ENCODE measurements at regions not wholly inside any gene's neighbourhood (a gene's known extent, or its start where the extent isn't known, plus 50 kb on each side); places are given as distances from the start of the nearest gene placed in this dataset.
A peak's percentile ranks its signal among the peaks of the same experiment; 100 is the strongest.
"Not testable (repeated sequence)": the region's sequence is repeated elsewhere in the genome, so short reads cannot be mapped to it uniquely, and the experiment has no call there.

DNA sequence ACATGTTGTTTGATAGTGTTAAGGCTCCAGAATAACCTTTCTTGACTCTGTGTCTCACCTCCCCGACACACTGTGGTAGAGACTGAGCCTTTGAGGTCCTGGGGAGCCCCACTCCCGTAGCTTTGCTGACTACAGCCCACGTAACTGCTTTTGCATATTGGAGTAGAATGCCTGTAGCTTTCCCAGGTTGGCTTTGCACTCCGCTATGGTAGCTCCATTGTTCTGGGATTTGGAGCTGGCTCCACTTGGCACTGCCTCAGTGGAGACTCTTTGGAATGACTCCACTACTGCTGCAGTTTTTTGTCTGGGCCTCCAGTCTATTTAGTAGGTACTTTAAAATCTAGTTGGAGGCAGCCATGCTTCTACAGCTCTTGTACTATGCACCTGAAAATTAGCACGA lies 56.2 kb upstream of the ANXA1 start:
- Histone ChIP-seq H3K36me3 (ENCODE audit: control insufficient read depth, insufficient read depth, low read length) (no peaks in the 10 kb centered on the region), H3K4me3 (ENCODE audit: low read depth, low read length) (no peak overlapping the region), H3K9me3 (ENCODE audit: control insufficient read depth, insufficient read depth, low read length) (no peaks in the 10 kb centered on the region), H3K27ac (ENCODE audit: low read depth, low read length) (no peak overlapping the region), H3K4me1 (ENCODE audit: control insufficient read depth, insufficient read depth, low read length) (no peaks in the 10 kb centered on the region), H3K27me3 (ENCODE audit: control insufficient read depth, insufficient read depth, low read length) (no peaks in the 10 kb centered on the region)
- peak in 1 of 6 donors; percentile 39 for DNase-seq (ENCODE audit: low read depth in 4 of 6, low spot score in 6 of 6)
- 58% methylated on average over 4 of the region's 5 CpGs for WGBS (ENCODE audit: insufficient coverage)

DNA sequence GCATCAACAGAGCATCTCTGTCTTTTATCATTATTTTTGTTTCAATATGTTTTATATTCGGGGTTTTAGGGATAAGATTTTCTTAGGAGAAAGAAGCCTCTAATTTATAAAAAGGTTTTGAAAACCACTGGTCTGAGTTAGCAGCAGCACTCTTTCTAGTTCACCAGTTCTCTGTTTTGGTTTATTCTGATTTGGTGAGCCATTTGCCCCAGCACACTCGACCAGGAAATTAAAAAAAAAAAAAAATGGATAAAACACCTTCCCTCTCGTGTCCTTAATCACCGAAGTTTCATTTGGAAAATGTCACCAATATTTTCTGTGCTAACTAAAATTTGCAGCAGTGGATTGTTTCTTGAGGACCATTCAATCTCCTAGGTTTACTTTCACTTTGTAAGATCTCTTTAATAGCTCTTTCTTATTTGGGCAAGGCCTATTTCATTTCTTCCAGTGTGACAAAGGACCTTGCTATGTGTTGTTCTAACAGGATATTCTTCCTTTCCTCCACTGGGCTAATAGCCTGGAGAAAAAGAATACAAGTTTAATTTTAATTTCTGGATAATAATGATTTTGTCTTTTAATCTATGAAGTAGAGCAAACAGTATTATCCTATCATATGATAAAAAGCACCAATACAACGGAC lies 57.8 kb upstream of the ANXA1 start:
- no peak overlapping the region for H3K27ac ChIP-seq (ENCODE audit: low read depth, low read length)
- no peak overlapping the region for H3K4me3 ChIP-seq (ENCODE audit: low read depth, low read length)
- H3K9me3 ChIP-seq (ENCODE audit: control insufficient read depth, insufficient read depth, low read length), result no peaks in the 10 kb centered on the region
- WGBS (ENCODE audit: insufficient coverage), result no CpG with 5 or more reads among the region's 5 CpGs
- no peak for DNase-seq (ENCODE audit: low read depth in 4 of 6, low spot score in 6 of 6)
- H3K4me1 ChIP-seq (ENCODE audit: control insufficient read depth, insufficient read depth, low read length), result no peaks in the 10 kb centered on the region
- no peaks in the 10 kb centered on the region for H3K27me3 ChIP-seq (ENCODE audit: control insufficient read depth, insufficient read depth, low read length)
- no peaks in the 10 kb centered on the region for H3K36me3 ChIP-seq (ENCODE audit: control insufficient read depth, insufficient read depth, low read length)

DNA sequence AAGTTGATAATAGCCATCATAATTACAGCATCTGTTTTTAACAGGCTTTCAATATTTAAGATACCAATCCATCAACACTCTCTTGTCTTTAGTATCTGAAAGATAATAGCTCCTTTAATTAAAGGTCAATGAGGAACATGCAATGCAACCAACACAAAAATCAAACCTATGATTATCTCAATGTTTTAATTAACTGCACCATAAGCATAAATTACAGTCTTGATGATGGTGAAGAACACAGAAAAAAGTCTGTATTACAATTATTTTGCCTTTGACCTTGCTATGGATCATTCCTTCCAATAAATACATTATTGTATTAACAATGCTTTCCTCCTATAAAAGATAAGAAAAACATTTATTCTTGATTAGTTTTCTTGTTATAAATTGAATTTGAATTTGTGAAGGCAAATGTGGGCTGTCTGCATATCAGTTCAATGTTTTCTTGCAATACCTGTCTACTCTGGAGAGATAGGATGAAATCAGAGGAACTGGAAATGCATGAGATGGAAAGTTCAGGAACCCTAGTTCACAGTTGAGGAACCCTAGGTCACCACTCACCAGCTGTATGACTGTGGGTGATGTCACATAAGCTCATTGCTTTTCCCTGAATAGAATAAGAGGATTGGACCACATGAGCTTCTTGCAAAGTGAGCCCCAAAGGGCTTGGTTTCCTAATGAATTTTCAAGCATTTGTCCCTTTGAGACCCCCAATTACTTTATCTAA lies 58.5 kb upstream of the ANXA1 start:
- H3K4me3 ChIP-seq (ENCODE audit: low read depth, low read length), result no peak overlapping the region
- DNase-seq (ENCODE audit: low read depth in 4 of 6, low spot score in 6 of 6), result no peak
- no peak overlapping the region for H3K27ac ChIP-seq (ENCODE audit: low read depth, low read length)
- no peaks in the 10 kb centered on the region for H3K27me3 ChIP-seq (ENCODE audit: control insufficient read depth, insufficient read depth, low read length)
- H3K9me3 ChIP-seq (ENCODE audit: control insufficient read depth, insufficient read depth, low read length), result no peaks in the 10 kb centered on the region
- no peaks in the 10 kb centered on the region for H3K4me1 ChIP-seq (ENCODE audit: control insufficient read depth, insufficient read depth, low read length)
- H3K36me3 ChIP-seq (ENCODE audit: control insufficient read depth, insufficient read depth, low read length), result no peaks in the 10 kb centered on the region

DNA sequence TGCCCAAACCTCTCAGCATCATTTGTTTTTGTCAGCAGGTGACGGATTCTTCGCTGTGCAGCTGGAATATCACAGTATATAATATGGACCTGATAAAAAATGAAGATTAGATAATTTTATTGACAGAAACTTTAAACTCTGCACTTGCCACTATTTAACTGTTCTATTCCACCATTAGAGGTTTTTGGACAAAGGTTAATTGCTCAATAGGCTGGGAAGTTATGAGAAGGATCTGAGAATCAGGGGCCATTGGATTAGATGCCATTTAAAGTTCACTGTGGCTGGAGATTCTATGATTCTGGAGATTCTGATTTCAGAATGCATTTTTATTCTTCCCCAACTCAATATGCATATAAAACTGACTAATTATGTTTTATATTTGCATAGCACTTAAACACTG lies 59.8 kb upstream of the ANXA1 start:
- H3K4me3 ChIP-seq (ENCODE audit: low read depth, low read length), result no peak overlapping the region
- no peaks in the 10 kb centered on the region for H3K4me1 ChIP-seq (ENCODE audit: control insufficient read depth, insufficient read depth, low read length)
- no peaks in the 10 kb centered on the region for H3K36me3 ChIP-seq (ENCODE audit: control insufficient read depth, insufficient read depth, low read length)
- no peak overlapping the region for H3K27ac ChIP-seq (ENCODE audit: low read depth, low read length)
- H3K9me3 ChIP-seq (ENCODE audit: control insufficient read depth, insufficient read depth, low read length), result no peaks in the 10 kb centered on the region
- no peak for DNase-seq (ENCODE audit: low read depth in 4 of 6, low spot score in 6 of 6)
- WGBS (ENCODE audit: insufficient coverage), result no CpG with 5 or more reads among the region's 2 CpGs
- H3K27me3 ChIP-seq (ENCODE audit: control insufficient read depth, insufficient read depth, low read length), result no peaks in the 10 kb centered on the region

DNA sequence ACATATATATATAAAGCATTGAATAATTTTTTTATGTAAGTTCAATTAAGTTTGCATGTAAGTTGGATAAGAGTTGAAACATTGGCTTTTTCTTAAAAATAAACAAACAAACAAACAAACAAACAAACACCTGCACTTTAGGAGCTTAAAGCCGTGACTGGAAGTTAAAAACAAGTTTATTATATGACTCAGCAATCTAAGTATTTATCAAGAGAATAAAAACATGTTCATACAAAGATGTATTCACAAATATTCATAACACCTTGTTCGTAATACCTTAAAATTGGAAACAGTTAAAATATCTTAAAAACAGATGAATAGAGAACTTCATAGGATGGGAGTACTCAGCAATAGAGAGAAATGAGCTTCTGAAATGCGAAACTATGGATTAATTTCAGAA lies 61.5 kb upstream of the ANXA1 start:
- Histone ChIP-seq H3K27me3 (ENCODE audit: control insufficient read depth, insufficient read depth, low read length) (no peaks in the 10 kb centered on the region), H3K36me3 (ENCODE audit: control insufficient read depth, insufficient read depth, low read length) (no peaks in the 10 kb centered on the region), H3K27ac (ENCODE audit: low read depth, low read length) (no peak overlapping the region), H3K4me1 (ENCODE audit: control insufficient read depth, insufficient read depth, low read length) (no peaks in the 10 kb centered on the region), H3K9me3 (ENCODE audit: control insufficient read depth, insufficient read depth, low read length) (no peaks in the 10 kb centered on the region), H3K4me3 (ENCODE audit: low read depth, low read length) (no peak overlapping the region)
- no peak for DNase-seq (ENCODE audit: low read depth in 4 of 6, low spot score in 6 of 6)
- WGBS (ENCODE audit: insufficient coverage), result no CpG with 5 or more reads among the region's 3 CpGs

DNA sequence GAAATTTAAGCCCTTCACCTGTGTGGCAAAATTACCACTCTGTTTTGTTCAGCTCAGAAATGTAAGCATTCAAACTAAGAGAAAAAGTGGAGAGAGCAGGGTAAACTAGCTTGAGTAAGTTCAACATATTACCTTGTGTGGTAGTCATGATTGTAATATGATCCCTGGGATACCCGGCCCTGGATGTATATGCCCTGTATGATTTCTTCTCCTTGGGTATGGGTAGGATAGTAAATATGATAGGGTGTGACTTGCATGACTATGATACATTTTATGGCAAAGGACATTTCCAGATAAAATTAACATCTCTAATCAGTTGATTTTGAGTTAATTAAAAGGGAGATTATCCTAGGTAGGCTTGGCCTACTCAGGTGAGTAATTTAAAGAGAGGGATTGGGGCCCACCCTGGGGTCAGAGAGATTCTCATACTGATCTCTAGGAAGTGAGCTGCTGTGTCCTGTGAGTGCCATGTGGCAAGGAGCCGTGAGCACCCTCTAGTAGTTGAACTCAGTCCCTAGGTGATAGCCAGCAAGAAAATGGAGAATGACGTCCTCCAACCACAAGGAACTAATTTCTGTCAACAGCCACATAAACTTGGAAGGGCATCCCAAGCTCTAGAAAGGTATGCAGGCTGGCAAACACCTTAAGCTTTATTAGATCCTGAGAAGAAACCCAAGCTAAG lies 62.2 kb upstream of the ANXA1 start:
- H3K4me3 ChIP-seq (ENCODE audit: low read depth, low read length), result no peak overlapping the region
- no peaks in the 10 kb centered on the region for H3K9me3 ChIP-seq (ENCODE audit: control insufficient read depth, insufficient read depth, low read length)
- no peaks in the 10 kb centered on the region for H3K36me3 ChIP-seq (ENCODE audit: control insufficient read depth, insufficient read depth, low read length)
- H3K4me1 ChIP-seq (ENCODE audit: control insufficient read depth, insufficient read depth, low read length), result no peaks in the 10 kb centered on the region
- H3K27ac ChIP-seq (ENCODE audit: low read depth, low read length), result no peak overlapping the region
- no peaks in the 10 kb centered on the region for H3K27me3 ChIP-seq (ENCODE audit: control insufficient read depth, insufficient read depth, low read length)
- no peak for DNase-seq (ENCODE audit: low read depth in 4 of 6, low spot score in 6 of 6)
- WGBS (ENCODE audit: insufficient coverage), result 89% methylated on average over 2 of the region's 3 CpGs

DNA sequence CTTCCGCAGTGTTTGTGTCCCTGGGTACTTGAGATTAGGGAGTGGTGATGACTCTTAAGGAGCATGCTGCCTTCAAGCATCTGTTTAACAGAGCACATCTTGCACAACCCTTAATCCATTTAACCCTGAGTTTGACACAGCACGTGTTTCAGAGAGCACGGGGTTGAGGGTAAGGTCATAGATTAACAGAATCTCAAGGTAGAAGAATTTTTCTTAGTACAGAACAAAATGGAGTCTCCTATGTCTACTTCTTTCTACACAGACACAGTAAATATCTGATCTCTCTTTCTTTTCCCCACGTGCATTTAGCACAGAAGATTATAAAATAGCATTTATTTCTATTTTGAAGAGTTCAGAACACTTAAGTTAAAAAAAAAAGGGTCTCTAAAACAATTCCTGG lies 63.8 kb upstream of the ANXA1 start:
- H3K4me1 ChIP-seq (ENCODE audit: control insufficient read depth, insufficient read depth, low read length); H3K4me3 ChIP-seq (ENCODE audit: low read depth, low read length); DNase-seq (ENCODE audit: low read depth in 4 of 6, low spot score in 6 of 6); H3K36me3 ChIP-seq (ENCODE audit: control insufficient read depth, insufficient read depth, low read length); H3K27me3 ChIP-seq (ENCODE audit: control insufficient read depth, insufficient read depth, low read length); H3K9me3 ChIP-seq (ENCODE audit: control insufficient read depth, insufficient read depth, low read length); H3K27ac ChIP-seq (ENCODE audit: low read depth, low read length): not testable (repeated sequence)
- no CpG with 5 or more reads among the region's 4 CpGs for WGBS (ENCODE audit: insufficient coverage)

DNA sequence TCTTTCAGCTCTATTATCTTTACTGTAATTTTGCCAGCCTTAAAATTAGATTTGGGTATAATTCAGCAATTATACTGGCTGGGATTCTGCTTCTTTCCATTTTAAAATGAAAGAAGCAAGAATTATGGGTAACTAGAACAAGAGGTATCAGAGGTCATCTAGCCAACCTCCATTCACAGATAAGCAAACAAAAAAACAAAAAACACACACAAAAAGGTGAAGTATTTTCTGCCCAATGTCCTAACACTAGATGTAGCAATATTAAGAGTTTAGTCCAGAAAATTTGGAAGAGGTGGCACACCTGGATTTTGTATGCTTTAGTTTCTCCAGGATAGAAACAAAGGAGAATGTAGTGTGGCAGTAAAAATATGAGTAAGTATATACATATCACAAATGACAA lies 68.1 kb upstream of the ANXA1 start:
- no peaks in the 10 kb centered on the region for H3K27me3 ChIP-seq (ENCODE audit: control insufficient read depth, insufficient read depth, low read length)
- H3K4me3 ChIP-seq (ENCODE audit: low read depth, low read length), result no peak overlapping the region
- no peak overlapping the region for H3K27ac ChIP-seq (ENCODE audit: low read depth, low read length)
- H3K4me1 ChIP-seq (ENCODE audit: control insufficient read depth, insufficient read depth, low read length), result peaks cover 4% of the 10 kb centered on the region
- no peak for DNase-seq (ENCODE audit: low read depth in 4 of 6, low spot score in 6 of 6)
- H3K9me3 ChIP-seq (ENCODE audit: control insufficient read depth, insufficient read depth, low read length), result no peaks in the 10 kb centered on the region
- no peaks in the 10 kb centered on the region for H3K36me3 ChIP-seq (ENCODE audit: control insufficient read depth, insufficient read depth, low read length)

DNA sequence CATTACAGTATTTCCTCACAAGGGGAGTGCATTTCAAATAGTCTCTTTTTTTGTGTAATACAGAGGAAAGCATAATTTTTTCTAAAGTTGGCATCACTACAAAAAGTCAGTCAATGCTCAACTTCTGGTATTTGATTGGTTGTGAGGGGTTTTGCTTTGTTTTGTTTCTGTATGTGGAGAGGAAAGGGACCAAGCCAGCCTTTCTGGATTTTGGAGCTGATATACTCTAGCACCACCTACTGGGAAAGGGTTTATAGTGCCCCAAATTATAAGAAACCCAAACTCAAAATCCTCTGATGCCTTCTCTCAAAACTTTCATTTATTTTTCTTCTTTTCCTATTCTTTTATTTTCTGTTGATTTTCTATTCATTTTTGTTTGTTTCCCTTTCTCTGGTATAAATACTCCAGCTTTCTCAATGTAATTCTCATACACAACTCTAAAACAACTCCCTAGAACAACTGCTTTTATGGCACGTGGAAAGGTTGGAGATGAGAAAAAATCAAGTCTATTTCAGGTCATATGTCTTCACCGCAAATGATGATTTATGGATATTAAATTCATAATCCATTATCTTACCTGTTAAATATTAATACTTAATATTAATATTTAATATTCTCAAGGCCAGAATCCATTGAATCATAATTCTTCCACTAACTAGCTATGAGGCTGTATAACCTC lies 69.5 kb upstream of the ANXA1 start:
- Histone ChIP-seq H3K4me3 (ENCODE audit: low read depth, low read length) (no peak overlapping the region), H3K9me3 (ENCODE audit: control insufficient read depth, insufficient read depth, low read length) (no peaks in the 10 kb centered on the region), H3K27me3 (ENCODE audit: control insufficient read depth, insufficient read depth, low read length) (no peaks in the 10 kb centered on the region), H3K27ac (ENCODE audit: low read depth, low read length) (peak overlapping the region; percentile 59), H3K4me1 (ENCODE audit: control insufficient read depth, insufficient read depth, low read length) (peaks cover 4% of the 10 kb centered on the region), H3K36me3 (ENCODE audit: control insufficient read depth, insufficient read depth, low read length) (no peaks in the 10 kb centered on the region)
- DNase-seq (ENCODE audit: low read depth in 4 of 6, low spot score in 6 of 6), result peak; percentile 21 to 92 (median 58)
- no CpG with 5 or more reads among the region's 2 CpGs for WGBS (ENCODE audit: insufficient coverage)

Data from spinal cord (tissue), 9 donors.